Neural progenitor cell (in vitro differentiated cells): ENCODE measurements at regions not wholly inside any gene's neighbourhood (a gene's known extent, or its start where the extent isn't known, plus 50 kb on each side); places are given as distances from the start of the nearest gene placed in this dataset.

Experiments
- EZH2 ChIP-seq: fragments of 200-600 bp; sonication (generic); IDR thresholded peaks from 2 replicates; pipeline ENCODE4 v1.6.1; 2017; ENCODE audit warnings: antibody characterized with exemption, mild to moderate bottlenecking, moderate library complexity
- EZH2phosphoT487 ChIP-seq: fragments of 200-600 bp; sonication (generic); IDR thresholded peaks from 2 replicates; pipeline ENCODE4 v1.6.1; 2017; ENCODE audit warnings: antibody characterized with exemption
- TF ChIP-seq, protein P1 (sequence below): fragments of 200-600 bp; sonication (generic); IDR thresholded peaks from 2 replicates; pipeline ENCODE4 v1.5.1; 2017; ENCODE audit warnings: antibody characterized with exemption, mild to moderate bottlenecking

DNA sequence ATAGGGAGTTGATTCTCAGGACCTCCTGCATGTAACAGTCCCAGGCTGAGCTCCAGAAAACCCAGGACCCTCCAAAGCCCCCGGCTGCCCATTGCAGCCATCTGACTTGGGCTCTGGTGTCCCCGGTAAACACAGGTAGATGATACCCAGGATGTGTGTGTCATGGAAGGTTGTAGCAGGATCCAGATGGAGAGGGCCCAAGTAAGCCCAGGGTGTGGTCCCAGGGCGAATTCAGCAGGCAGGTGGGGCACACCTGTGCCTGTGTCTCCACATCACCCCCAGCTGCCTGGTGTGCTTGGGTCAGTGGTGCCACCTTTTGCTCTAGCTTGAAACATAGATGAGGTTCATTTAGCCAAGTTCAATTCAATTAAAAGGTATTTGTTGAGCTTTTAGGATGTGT lies 524.1 kb downstream of the GLRX3 start:
- TF ChIP-seq, protein P1, sequence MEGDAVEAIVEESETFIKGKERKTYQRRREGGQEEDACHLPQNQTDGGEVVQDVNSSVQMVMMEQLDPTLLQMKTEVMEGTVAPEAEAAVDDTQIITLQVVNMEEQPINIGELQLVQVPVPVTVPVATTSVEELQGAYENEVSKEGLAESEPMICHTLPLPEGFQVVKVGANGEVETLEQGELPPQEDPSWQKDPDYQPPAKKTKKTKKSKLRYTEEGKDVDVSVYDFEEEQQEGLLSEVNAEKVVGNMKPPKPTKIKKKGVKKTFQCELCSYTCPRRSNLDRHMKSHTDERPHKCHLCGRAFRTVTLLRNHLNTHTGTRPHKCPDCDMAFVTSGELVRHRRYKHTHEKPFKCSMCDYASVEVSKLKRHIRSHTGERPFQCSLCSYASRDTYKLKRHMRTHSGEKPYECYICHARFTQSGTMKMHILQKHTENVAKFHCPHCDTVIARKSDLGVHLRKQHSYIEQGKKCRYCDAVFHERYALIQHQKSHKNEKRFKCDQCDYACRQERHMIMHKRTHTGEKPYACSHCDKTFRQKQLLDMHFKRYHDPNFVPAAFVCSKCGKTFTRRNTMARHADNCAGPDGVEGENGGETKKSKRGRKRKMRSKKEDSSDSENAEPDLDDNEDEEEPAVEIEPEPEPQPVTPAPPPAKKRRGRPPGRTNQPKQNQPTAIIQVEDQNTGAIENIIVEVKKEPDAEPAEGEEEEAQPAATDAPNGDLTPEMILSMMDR, result no peak
- TF ChIP-seq EZH2phosphoT487 (no peak), EZH2 (no peak)
